Esophagus squamous epithelium (tissue), 5 donors: ENCODE measurements at regions not wholly inside any gene's neighbourhood (a gene's known extent, or its start where the extent isn't known, plus 50 kb on each side); places are given as distances from the start of the nearest gene placed in this dataset.

Experiments
- DNase-seq: peaks from one replicate; lab custom pipeline; 2025; lab: John Stamatoyannopoulos, UW
- H3K27ac ChIP-seq, 4 donors: fragments of 200-600 bp; sonication (generic); one replicate each; pipeline ENCODE4 v1.5.1; 2016 to 2019; ENCODE audit warnings: mild to moderate bottlenecking in 1 of 4
- H3K27me3 ChIP-seq, 4 donors: fragments of 200-600 bp; sonication (generic); 1 replicate in 3 of 4; 2 replicates in 1 of 4; pipeline versions ENCODE4 v1.5.1 to v1.6.0; 2017 to 2021; ENCODE audit warnings: antibody characterized with exemption in 1 of 4
- H3K36me3 ChIP-seq, 3 donors: fragments of 200-600 bp; sonication (generic); one replicate each; pipeline ENCODE4 v1.5.1; 2016 to 2019
- H3K4me1 ChIP-seq, 3 donors: fragments of 200-600 bp; sonication (generic); one replicate each; pipeline ENCODE4 v1.5.1; 2017 to 2019
- H3K4me3 ChIP-seq, 4 donors: fragments of 200-600 bp; sonication (generic); 1 replicate in 3 of 4; 2 replicates in 1 of 4; pipeline ENCODE4 v1.5.1; 2016 to 2019; ENCODE audit warnings: mild to moderate bottlenecking in 2 of 4, moderate library complexity in 1 of 4
- H3K9me3 ChIP-seq, 3 donors: fragments of 200-600 bp; sonication (generic); one replicate each; pipeline ENCODE4 v1.5.1; 2016 to 2019
- POLR2A ChIP-seq, 4 donors: fragments of 450-650 bp; IDR thresholded peaks; one replicate each; pipeline ENCODE4 v1.6.1; 2017; ENCODE audit warnings: antibody characterized with exemption in 4 of 4, mild to moderate bottlenecking in 4 of 4, moderate library complexity in 3 of 4
- WGBS, 2 donors: methylation state at CpG; one replicate each; pipeline ENCODE4 v1.1.5; 2018; 5-methylcytosine and 5-hydroxymethylcytosine counted together
- intact Hi-C: fragments of 100-400 bp; cut with DNase I; formaldehyde crosslinking; loops from one replicate; pipeline ENCODE4 v1.15.0; 2022
- TF ChIP-seq, protein P1 (sequence below), 6 experiments: fragments of 450-650 bp in 4 of 6; fragments of 200-600 bp in 2 of 6; sonication (generic) in 2 of 6; IDR thresholded peaks; one replicate each; pipeline ENCODE4 v1.5.1; 2016 to 2019; ENCODE audit warnings: antibody characterized with exemption in 6 of 6, mild to moderate bottlenecking in 4 of 6, moderate library complexity in 4 of 6
- donor health status: DM: yes; HTN: yes; CAD: no.

DNA sequence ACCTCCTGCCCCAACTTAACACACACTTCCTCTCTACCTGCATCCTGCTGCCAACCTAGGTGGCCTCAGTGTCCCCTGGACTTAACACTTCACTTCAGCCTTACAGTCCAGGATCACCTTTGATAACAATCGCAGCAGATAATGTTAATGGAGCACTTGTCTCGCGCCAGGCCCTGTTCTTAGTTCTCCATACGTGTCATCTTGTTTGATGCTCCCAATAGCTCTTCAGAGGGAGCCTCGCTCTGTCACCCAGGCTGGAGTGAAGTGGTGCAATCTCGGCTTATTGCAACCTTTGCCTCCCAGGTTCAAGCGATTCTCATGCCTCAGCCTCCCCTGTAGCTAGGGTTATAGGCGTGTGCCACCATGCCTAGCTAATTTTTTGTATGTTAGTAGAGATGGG is 62.7 kb upstream of the SHB start:
- H3K4me3 ChIP-seq, result no peak overlapping the region
- H3K9me3 ChIP-seq, result no peaks in the 10 kb centered on the region
- no peak for DNase-seq
- WGBS, 2 donors, result 94 to 98% methylated on average over 6 to 8 of the region's 8 CpGs
- no peak overlapping the region for H3K27ac ChIP-seq
- intact Hi-C loops, result no loop called here
- H3K4me1 ChIP-seq, result peaks cover 0 to 5% (median 0%) of the 10 kb centered on the region in 3 donors
- peaks cover 0 to 12% (median 0%) of the 10 kb centered on the region in 4 donors for H3K27me3 ChIP-seq
- TF ChIP-seq, protein P1, sequence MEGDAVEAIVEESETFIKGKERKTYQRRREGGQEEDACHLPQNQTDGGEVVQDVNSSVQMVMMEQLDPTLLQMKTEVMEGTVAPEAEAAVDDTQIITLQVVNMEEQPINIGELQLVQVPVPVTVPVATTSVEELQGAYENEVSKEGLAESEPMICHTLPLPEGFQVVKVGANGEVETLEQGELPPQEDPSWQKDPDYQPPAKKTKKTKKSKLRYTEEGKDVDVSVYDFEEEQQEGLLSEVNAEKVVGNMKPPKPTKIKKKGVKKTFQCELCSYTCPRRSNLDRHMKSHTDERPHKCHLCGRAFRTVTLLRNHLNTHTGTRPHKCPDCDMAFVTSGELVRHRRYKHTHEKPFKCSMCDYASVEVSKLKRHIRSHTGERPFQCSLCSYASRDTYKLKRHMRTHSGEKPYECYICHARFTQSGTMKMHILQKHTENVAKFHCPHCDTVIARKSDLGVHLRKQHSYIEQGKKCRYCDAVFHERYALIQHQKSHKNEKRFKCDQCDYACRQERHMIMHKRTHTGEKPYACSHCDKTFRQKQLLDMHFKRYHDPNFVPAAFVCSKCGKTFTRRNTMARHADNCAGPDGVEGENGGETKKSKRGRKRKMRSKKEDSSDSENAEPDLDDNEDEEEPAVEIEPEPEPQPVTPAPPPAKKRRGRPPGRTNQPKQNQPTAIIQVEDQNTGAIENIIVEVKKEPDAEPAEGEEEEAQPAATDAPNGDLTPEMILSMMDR (IDR thresholded peaks at IDR 0.05), result no peak
- no peak for TF ChIP-seq POLR2A (IDR thresholded peaks at IDR 0.05)
- H3K36me3 ChIP-seq, result no peaks in the 10 kb centered on the region

DNA sequence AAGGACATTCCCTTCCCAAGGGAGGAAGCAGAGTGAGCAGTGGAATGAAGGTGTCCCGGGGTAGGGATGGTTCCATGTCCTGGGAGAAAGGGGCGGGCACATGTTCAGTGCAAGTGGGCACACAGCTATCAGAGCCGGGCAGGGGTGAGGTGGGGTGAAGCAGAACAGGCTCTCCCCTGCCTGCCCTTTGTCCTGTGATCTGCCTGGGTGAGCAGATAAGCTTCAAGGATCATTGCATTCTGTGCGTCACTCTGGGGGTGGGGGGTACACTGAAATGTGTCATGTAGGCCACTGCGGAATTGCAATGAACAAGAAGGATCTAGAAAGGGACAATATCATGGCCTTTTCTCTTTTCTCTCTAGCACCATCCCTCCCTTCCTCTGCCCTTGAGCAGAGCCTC is 61.7 kb upstream of the SHB start:
- no peak overlapping the region for H3K4me3 ChIP-seq
- no peak overlapping the region for H3K27ac ChIP-seq
- intact Hi-C loops, result no loop called here
- DNase-seq, result no peak
- no peak for TF ChIP-seq POLR2A (IDR thresholded peaks at IDR 0.05)
- TF ChIP-seq, protein P1 (IDR thresholded peaks at IDR 0.05), result no peak
- H3K36me3 ChIP-seq, result no peaks in the 10 kb centered on the region
- H3K4me1 ChIP-seq, result peaks cover 4 to 15% (median 4%) of the 10 kb centered on the region in 3 donors
- 92 to 98% methylated on average over 5 of the region's 5 CpGs for WGBS, 2 donors
- peaks cover 0 to 10% (median 0%) of the 10 kb centered on the region in 4 donors for H3K27me3 ChIP-seq
- no peaks in the 10 kb centered on the region for H3K9me3 ChIP-seq

- intact Hi-C loops, result no loop called here
- 90% methylated on average over 6 of the region's 6 CpGs for WGBS, 2 donors
- no peaks in the 10 kb centered on the region for H3K9me3 ChIP-seq
Measured at GRCh38 chr9:38129366-38129765, 60.3 kb upstream of the SHB start.

GRCh38 chr9:38128752-38129270 is 59.8 kb upstream of the SHB start:
- H3K9me3 ChIP-seq, result no peaks in the 10 kb centered on the region
- H3K4me1 ChIP-seq, result peaks cover 6 to 22% (median 9%) of the 10 kb centered on the region in 3 donors
- peaks cover 0 to 8% (median 0%) of the 10 kb centered on the region in 4 donors for H3K27me3 ChIP-seq
- no peak overlapping the region for H3K4me3 ChIP-seq
- intact Hi-C loops, result no loop called here
- 93 to 94% methylated on average over 5 of the region's 5 CpGs for WGBS, 2 donors
- TF ChIP-seq POLR2A (IDR thresholded peaks at IDR 0.05), result no peak
- TF ChIP-seq, protein P1 (IDR thresholded peaks at IDR 0.05), result no peak
- no peak for DNase-seq
- H3K27ac ChIP-seq, result no peak overlapping the region
- no peaks in the 10 kb centered on the region for H3K36me3 ChIP-seq

More at GRCh38 chr9:38129366-38129765, 60.3 kb upstream of the SHB start:
- TF ChIP-seq, protein P1 (IDR thresholded peaks at IDR 0.05), result no peak
- no peak for TF ChIP-seq POLR2A (IDR thresholded peaks at IDR 0.05)
- peaks cover 0 to 8% (median 0%) of the 10 kb centered on the region in 4 donors for H3K27me3 ChIP-seq
- DNase-seq, result no peak
- peaks cover 6 to 22% (median 9%) of the 10 kb centered on the region in 3 donors for H3K4me1 ChIP-seq
- no peak overlapping the region for H3K4me3 ChIP-seq
- no peaks in the 10 kb centered on the region for H3K36me3 ChIP-seq
- H3K27ac ChIP-seq, result no peak overlapping the region

DNA sequence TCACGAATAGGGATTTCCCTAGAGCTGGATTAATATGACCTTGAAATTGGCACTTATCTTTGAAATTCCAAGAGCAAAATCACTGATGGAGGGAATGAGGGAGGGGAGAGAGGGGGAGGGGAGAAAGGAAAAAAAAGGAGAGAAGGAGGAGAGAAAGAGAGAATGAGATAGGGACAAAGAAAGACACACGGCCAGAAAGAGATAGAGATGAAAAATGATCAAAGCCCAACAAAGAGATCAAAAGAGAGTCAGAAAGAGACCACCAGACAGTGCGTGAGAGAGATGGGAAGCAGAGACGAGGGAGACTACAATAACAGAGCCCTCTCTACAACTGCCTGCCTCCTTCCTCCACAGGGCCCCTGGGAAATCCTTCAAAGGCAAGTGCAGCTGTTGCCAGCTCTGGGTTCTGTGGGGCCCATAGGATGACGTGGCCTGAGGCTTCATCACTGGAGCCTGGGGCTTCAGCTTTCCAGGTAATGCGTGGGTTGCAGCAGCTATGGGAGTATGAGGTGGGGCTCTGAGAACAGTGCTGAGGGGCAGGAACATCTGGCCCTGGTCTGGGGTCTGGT is 58.3 kb upstream of the SHB start:
- Histone ChIP-seq H3K36me3 (no peaks in the 10 kb centered on the region), H3K9me3 (no peaks in the 10 kb centered on the region), H3K4me1 (peaks cover 6 to 22% (median 9%) of the 10 kb centered on the region in 3 donors), H3K27me3 (peaks cover 0 to 8% (median 0%) of the 10 kb centered on the region in 4 donors), H3K4me3 (no peak overlapping the region), H3K27ac (no peak overlapping the region)
- no peak for DNase-seq
- WGBS, 2 donors, result 75 to 88% methylated on average over 6 of the region's 6 CpGs
- intact Hi-C loops, result no loop called here
- TF ChIP-seq POLR2A (IDR thresholded peaks at IDR 0.05), result no peak
- TF ChIP-seq, protein P1 (IDR thresholded peaks at IDR 0.05), result no peak
